ENCODE measurements at regions not wholly inside any gene's neighbourhood (a gene's known extent, or its start where the extent isn't known, plus 50 kb on each side); places are given as distances from the start of the nearest gene placed in this dataset.

GRCh38 chr7:42734568-42734967 lies 177.3 kb downstream of the C7orf25 start (continued):
- TF ChIP-seq MXI1 (IDR thresholded peaks at IDR 0.05; ENCODE audit: low read depth, low read length), result no peak

GRCh38 chr7:42733040-42733439 lies 178.8 kb downstream of the C7orf25 start:
- Histone ChIP-seq H3K27me3 (ENCODE audit: insufficient read depth) (no peaks in the 10 kb centered on the region), H3K9ac (no peak overlapping the region), H3K27ac (ENCODE audit: low read depth in 2 of 2, low read length in 1 of 2) (no peak overlapping the region), H4K20me1 (ENCODE audit: insufficient read depth) (no peaks in the 10 kb centered on the region), H3K79me2 (ENCODE audit: insufficient read depth) (no peaks in the 10 kb centered on the region), H3K4me3 (ENCODE audit: low read depth in 2 of 2, low read length in 1 of 2) (no peak overlapping the region), H3K4me2 (no peak overlapping the region), H3K9me2 (peaks cover 6% of the 10 kb centered on the region; the same call in 1 of the 2 replicates), H3K9me3 (no peaks in the 10 kb centered on the region), H2AFZ (ENCODE audit: low read depth) (no peak overlapping the region; the same call in 1 of the 2 replicates), H3F3A (replicated peaks; ENCODE audit: insufficient read depth) (no peaks in the 10 kb centered on the region), H3K36me3 (replicated peaks in 1 of 2; ENCODE audit: control insufficient read depth in 1 of 2, insufficient read depth in 2 of 2, low read length in 1 of 2) (no peaks in the 10 kb centered on the region), H3K4me1 (ENCODE audit: control insufficient read depth in 1 of 2, insufficient read depth in 2 of 2, low read depth in 1 of 2, low read length in 1 of 2) (no peaks in the 10 kb centered on the region)
- ChIA-PET CTCF (interaction anchor here (0.9 to 1.1 kb wide), 2 partner anchors 12 to 606 kb away, joined by 4 read pairs; no protein-coding TSS in a partner anchor), POLR2A (no interaction called here)
- TF ChIP-seq, protein P1, sequence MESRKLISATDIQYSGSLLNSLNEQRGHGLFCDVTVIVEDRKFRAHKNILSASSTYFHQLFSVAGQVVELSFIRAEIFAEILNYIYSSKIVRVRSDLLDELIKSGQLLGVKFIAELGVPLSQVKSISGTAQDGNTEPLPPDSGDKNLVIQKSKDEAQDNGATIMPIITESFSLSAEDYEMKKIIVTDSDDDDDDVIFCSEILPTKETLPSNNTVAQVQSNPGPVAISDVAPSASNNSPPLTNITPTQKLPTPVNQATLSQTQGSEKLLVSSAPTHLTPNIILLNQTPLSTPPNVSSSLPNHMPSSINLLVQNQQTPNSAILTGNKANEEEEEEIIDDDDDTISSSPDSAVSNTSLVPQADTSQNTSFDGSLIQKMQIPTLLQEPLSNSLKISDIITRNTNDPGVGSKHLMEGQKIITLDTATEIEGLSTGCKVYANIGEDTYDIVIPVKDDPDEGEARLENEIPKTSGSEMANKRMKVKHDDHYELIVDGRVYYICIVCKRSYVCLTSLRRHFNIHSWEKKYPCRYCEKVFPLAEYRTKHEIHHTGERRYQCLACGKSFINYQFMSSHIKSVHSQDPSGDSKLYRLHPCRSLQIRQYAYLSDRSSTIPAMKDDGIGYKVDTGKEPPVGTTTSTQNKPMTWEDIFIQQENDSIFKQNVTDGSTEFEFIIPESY (IDR thresholded peaks at IDR 0.05; ENCODE audit: borderline replicate concordance, low read depth), result no peak
- TF ChIP-seq, protein P2, sequence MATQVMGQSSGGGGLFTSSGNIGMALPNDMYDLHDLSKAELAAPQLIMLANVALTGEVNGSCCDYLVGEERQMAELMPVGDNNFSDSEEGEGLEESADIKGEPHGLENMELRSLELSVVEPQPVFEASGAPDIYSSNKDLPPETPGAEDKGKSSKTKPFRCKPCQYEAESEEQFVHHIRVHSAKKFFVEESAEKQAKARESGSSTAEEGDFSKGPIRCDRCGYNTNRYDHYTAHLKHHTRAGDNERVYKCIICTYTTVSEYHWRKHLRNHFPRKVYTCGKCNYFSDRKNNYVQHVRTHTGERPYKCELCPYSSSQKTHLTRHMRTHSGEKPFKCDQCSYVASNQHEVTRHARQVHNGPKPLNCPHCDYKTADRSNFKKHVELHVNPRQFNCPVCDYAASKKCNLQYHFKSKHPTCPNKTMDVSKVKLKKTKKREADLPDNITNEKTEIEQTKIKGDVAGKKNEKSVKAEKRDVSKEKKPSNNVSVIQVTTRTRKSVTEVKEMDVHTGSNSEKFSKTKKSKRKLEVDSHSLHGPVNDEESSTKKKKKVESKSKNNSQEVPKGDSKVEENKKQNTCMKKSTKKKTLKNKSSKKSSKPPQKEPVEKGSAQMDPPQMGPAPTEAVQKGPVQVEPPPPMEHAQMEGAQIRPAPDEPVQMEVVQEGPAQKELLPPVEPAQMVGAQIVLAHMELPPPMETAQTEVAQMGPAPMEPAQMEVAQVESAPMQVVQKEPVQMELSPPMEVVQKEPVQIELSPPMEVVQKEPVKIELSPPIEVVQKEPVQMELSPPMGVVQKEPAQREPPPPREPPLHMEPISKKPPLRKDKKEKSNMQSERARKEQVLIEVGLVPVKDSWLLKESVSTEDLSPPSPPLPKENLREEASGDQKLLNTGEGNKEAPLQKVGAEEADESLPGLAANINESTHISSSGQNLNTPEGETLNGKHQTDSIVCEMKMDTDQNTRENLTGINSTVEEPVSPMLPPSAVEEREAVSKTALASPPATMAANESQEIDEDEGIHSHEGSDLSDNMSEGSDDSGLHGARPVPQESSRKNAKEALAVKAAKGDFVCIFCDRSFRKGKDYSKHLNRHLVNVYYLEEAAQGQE (IDR thresholded peaks at IDR 0.05; ENCODE audit: low read depth, low read length), result no peak
- TF ChIP-seq ELF1 (IDR thresholded peaks at IDR 0.05), result no peak
- TF ChIP-seq TCF12 (IDR thresholded peaks at IDR 0.05), result no peak
- TF ChIP-seq, protein P3, sequence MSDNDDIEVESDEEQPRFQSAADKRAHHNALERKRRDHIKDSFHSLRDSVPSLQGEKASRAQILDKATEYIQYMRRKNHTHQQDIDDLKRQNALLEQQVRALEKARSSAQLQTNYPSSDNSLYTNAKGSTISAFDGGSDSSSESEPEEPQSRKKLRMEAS (IDR thresholded peaks at IDR 0.05; ENCODE audit: low read depth), result no peak
- no peak for TF ChIP-seq NFIC (IDR thresholded peaks at IDR 0.05; ENCODE audit: borderline replicate concordance)
- TF ChIP-seq, protein P4, sequence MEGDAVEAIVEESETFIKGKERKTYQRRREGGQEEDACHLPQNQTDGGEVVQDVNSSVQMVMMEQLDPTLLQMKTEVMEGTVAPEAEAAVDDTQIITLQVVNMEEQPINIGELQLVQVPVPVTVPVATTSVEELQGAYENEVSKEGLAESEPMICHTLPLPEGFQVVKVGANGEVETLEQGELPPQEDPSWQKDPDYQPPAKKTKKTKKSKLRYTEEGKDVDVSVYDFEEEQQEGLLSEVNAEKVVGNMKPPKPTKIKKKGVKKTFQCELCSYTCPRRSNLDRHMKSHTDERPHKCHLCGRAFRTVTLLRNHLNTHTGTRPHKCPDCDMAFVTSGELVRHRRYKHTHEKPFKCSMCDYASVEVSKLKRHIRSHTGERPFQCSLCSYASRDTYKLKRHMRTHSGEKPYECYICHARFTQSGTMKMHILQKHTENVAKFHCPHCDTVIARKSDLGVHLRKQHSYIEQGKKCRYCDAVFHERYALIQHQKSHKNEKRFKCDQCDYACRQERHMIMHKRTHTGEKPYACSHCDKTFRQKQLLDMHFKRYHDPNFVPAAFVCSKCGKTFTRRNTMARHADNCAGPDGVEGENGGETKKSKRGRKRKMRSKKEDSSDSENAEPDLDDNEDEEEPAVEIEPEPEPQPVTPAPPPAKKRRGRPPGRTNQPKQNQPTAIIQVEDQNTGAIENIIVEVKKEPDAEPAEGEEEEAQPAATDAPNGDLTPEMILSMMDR (IDR thresholded peaks at IDR 0.05), result no peak
- TF ChIP-seq MEF2A (IDR thresholded peaks at IDR 0.05; ENCODE audit: borderline replicate concordance, low read depth), result no peak
- TF ChIP-seq, protein P5, sequence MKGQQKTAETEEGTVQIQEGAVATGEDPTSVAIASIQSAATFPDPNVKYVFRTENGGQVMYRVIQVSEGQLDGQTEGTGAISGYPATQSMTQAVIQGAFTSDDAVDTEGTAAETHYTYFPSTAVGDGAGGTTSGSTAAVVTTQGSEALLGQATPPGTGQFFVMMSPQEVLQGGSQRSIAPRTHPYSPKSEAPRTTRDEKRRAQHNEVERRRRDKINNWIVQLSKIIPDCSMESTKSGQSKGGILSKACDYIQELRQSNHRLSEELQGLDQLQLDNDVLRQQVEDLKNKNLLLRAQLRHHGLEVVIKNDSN (IDR thresholded peaks at IDR 0.05; ENCODE audit: borderline replicate concordance, low read depth), result no peak
- TF ChIP-seq IRF3 (IDR thresholded peaks at IDR 0.05; ENCODE audit: low read depth, low read length), result no peak
- TF ChIP-seq SMC3 (IDR thresholded peaks at IDR 0.05; ENCODE audit: low read depth, low read length), result no peak
- no peak for TF ChIP-seq CHD2 (IDR thresholded peaks at IDR 0.05; ENCODE audit: low read length, partially characterized antibody)
- no peak for TF ChIP-seq PBX3 (IDR thresholded peaks at IDR 0.05)
- TF ChIP-seq MXI1 (IDR thresholded peaks at IDR 0.05; ENCODE audit: low read depth, low read length), result no peak
- TF ChIP-seq RXRA (IDR thresholded peaks at IDR 0.05; ENCODE audit: borderline replicate concordance, low read depth), result no peak
- no peak for TF ChIP-seq EP300 (IDR thresholded peaks at IDR 0.05; ENCODE audit: borderline replicate concordance in 1 of 2, low read depth in 1 of 2, low read length in 1 of 2)
- TF ChIP-seq TAF1 (IDR thresholded peaks at IDR 0.05; ENCODE audit: borderline replicate concordance, low read depth, low read length), result no peak
- TF ChIP-seq RCOR1 (IDR thresholded peaks at IDR 0.05; ENCODE audit: low read length), result no peak
- TF ChIP-seq SIN3A (IDR thresholded peaks at IDR 0.05; ENCODE audit: borderline replicate concordance, low read depth, low read length), result no peak
- under 1% methylated on average over 4 of the region's 5 CpGs for WGBS (ENCODE audit: low lambda C conversion rate)
- DNase-seq, result no peak

Data from SK-N-SH (cell line).